ENCODE measurements at regions not wholly inside any gene's neighbourhood (a gene's known extent, or its start where the extent isn't known, plus 50 kb on each side); places are given as distances from the start of the nearest gene placed in this dataset.

- H3K27ac ChIP-seq, result no peak overlapping the region
- TF ChIP-seq ZFX (IDR thresholded peaks at IDR 0.05) (no peak), CTCF (conservative IDR thresholded peaks at IDR 0.05) (no peak)
Measured at GRCh38 chr3:153096731-153097131, 65.3 kb upstream of the RAP2B start.

GRCh38 chr3:153097213-153097612, 64.8 kb upstream of the RAP2B start:
- no peak overlapping the region for H3K27ac ChIP-seq
- TF ChIP-seq CTCF (conservative IDR thresholded peaks at IDR 0.05), result no peak
- TF ChIP-seq ZFX (IDR thresholded peaks at IDR 0.05), result no peak

DNA sequence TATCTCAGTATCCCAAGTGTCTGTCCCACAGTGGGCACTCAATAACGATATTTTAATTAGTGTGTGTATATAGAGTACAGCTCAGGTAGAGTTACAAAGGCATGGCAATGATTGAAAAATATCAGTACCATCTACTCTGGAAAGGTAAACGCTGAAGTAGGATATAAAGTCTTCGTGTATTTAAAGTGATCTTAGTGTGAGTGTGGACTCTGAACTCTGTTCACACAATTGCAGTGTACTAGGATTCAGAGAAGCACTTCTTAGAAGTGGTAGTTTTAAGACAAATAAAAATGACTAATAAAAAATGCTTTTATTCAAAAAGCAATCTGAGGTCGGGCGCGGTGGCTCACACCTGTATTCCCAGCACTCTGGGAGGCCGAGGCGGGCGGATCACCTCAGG, 62.9 kb upstream of the RAP2B start:
- H3K27ac ChIP-seq, result no peak overlapping the region
- no peak for TF ChIP-seq ZFX (IDR thresholded peaks at IDR 0.05)
- TF ChIP-seq CTCF (conservative IDR thresholded peaks at IDR 0.05), result no peak

- H3K27ac ChIP-seq, result no peak overlapping the region
- TF ChIP-seq CTCF (conservative IDR thresholded peaks at IDR 0.05), result no peak
Measured at GRCh38 chr3:153103406-153103945, 58.5 kb upstream of the RAP2B start.

- no peak for TF ChIP-seq ZFX (IDR thresholded peaks at IDR 0.05)
- no peak for TF ChIP-seq CTCF (conservative IDR thresholded peaks at IDR 0.05)
- no peak overlapping the region for H3K27ac ChIP-seq
Measured at GRCh38 chr3:153110041-153110440, 52.0 kb upstream of the RAP2B start.

GRCh38 chr3:153111016-153111415, 51.0 kb upstream of the RAP2B start:
- no peak overlapping the region for H3K27ac ChIP-seq
- TF ChIP-seq ZFX (IDR thresholded peaks at IDR 0.05), result no peak
- TF ChIP-seq CTCF (conservative IDR thresholded peaks at IDR 0.05), result no peak

Measured in C4-2B (cell line).